HG02798 (cell line): ENCODE measurements at regions not wholly inside any gene's neighbourhood (a gene's known extent, or its start where the extent isn't known, plus 50 kb on each side); places are given as distances from the start of the nearest gene placed in this dataset.
"Not testable (repeated sequence)": the region's sequence is repeated elsewhere in the genome, so short reads cannot be mapped to it uniquely, and the experiment has no call there.

Source experiments
- ATAC-seq: cut with Tn5 transposase; IDR thresholded peaks from one replicate; pipeline ENCODE4 v1.9.1; 2021; ENCODE audit warnings: mild to moderate bottlenecking; ENCODE audit not compliant: unreplicated experiment, poor library complexity

- no peak for ATAC-seq
Measured at GRCh38 chr4:134915355-134915754, 713.8 kb upstream of the PABPC4L start.

GRCh38 chr4:134914250-134914649 lies 712.7 kb upstream of the PABPC4L start:
- not testable (repeated sequence) for ATAC-seq

GRCh38 chr4:134911941-134912340 lies 710.4 kb upstream of the PABPC4L start:
- ATAC-seq, result no peak

GRCh38 chr4:134906404-134907023 lies 704.9 kb upstream of the PABPC4L start:
- no peak for ATAC-seq

GRCh38 chr4:134905061-134905460 lies 703.5 kb upstream of the PABPC4L start:
- no peak for ATAC-seq

- no peak for ATAC-seq
Measured at GRCh38 chr4:134888156-134888555, 686.6 kb upstream of the PABPC4L start.

GRCh38 chr4:134885436-134885835 lies 683.8 kb upstream of the PABPC4L start:
- no peak for ATAC-seq

GRCh38 chr4:134883831-134884449 lies 682.4 kb upstream of the PABPC4L start:
- no peak for ATAC-seq

- ATAC-seq, result no peak
Measured at GRCh38 chr4:134879019-134879418, 677.4 kb upstream of the PABPC4L start.

GRCh38 chr4:134867027-134867426 lies 665.4 kb upstream of the PABPC4L start:
- no peak for ATAC-seq

GRCh38 chr4:134865675-134866074 lies 664.1 kb upstream of the PABPC4L start:
- no peak for ATAC-seq

GRCh38 chr4:134862116-134862515 lies 660.5 kb upstream of the PABPC4L start:
- ATAC-seq, result no peak

- ATAC-seq, result no peak
Measured at GRCh38 chr4:134848681-134849080, 647.1 kb upstream of the PABPC4L start.

GRCh38 chr4:134830741-134831140 lies 629.2 kb upstream of the PABPC4L start:
- ATAC-seq, result not testable (repeated sequence)

GRCh38 chr4:134812611-134813010 lies 611.0 kb upstream of the PABPC4L start:
- ATAC-seq, result no peak

GRCh38 chr4:134807231-134807745 lies 605.7 kb upstream of the PABPC4L start:
- ATAC-seq, result no peak

GRCh38 chr4:134798573-134798972 lies 597.0 kb upstream of the PABPC4L start:
- ATAC-seq, result no peak

GRCh38 chr4:134787315-134787714 lies 585.7 kb upstream of the PABPC4L start:
- ATAC-seq, result no peak

- no peak for ATAC-seq
Measured at GRCh38 chr4:134780244-134780643, 578.7 kb upstream of the PABPC4L start.

- no peak for ATAC-seq
Measured at GRCh38 chr4:134777606-134778005, 576.0 kb upstream of the PABPC4L start.

- no peak for ATAC-seq
Measured at GRCh38 chr4:134773497-134774000, 572.0 kb upstream of the PABPC4L start.

- ATAC-seq, result no peak
Measured at GRCh38 chr4:134762053-134762452, 560.5 kb upstream of the PABPC4L start.
